ENCODE measurements at regions not wholly inside any gene's neighbourhood (a gene's known extent, or its start where the extent isn't known, plus 50 kb on each side); places are given as distances from the start of the nearest gene placed in this dataset.

DNA sequence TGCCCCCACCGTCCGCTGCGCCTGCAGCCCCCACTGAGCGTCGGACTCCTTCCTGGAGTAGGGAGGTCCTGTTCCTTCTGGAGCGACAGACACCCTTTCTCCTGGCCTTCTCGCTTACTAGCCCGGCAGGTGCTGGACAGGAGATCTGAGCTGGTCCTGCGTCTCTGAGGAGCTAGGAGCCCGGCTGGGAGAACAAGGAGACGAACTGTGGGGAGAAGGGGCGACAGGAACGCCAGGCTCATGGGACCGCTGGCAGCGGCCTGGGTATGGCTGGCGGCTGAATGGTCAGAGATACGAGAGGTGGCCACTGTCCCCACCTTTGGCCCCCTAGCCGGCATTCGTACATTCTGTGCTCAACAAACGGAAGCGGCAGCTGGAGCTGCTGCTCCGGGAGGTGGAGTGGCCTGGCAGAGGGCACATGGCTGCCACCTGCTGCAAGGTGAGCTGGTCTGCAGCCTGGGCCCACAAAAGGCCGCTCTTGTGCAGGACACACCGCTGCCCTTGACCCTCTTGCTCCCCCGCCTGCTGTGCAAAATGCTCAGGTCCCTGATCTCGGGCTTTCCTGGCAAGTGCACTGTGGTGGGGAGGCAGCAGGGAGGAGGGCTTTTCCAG, 2066.7 kb downstream of the TP53TG3F start:
- intact Hi-C loops (cut with micrococcal nuclease) = no loop called here
- Histone ChIP-seq H3K9me3 (ENCODE audit: control insufficient read depth in 1 of 2, insufficient read depth in 1 of 2, low read depth in 1 of 2, low read length in 2 of 2) (peaks cover 0 to 5% of the 10 kb centered on the region in 2 experiments; a peak in 2 of 4 replicates), H2AFZ (ENCODE audit: low read depth, low read length, poor library complexity, severe bottlenecking) (no peak overlapping the region), H3K27me3 (ENCODE audit: insufficient read depth, low read length) (no peaks in the 10 kb centered on the region), H3K79me2 (ENCODE audit: insufficient read depth, low read length) (no peaks in the 10 kb centered on the region), H3K36me3 (ENCODE audit: control insufficient read depth in 1 of 2, insufficient read depth in 2 of 2, low read length in 2 of 2) (no peaks in the 10 kb centered on the region), H3K4me1 (ENCODE audit: control insufficient read depth in 1 of 2, insufficient read depth in 2 of 2, low read length in 2 of 2) (no peaks in the 10 kb centered on the region), H4K20me1 (ENCODE audit: insufficient read depth) (no peaks in the 10 kb centered on the region), H3K9ac (ENCODE audit: low read length) (no peak overlapping the region), H3K4me3 (replicated peaks in 1 of 2; ENCODE audit: low read depth in 1 of 2, low read length in 2 of 2) (no peak overlapping the region), H3K27ac (ENCODE audit: low read depth, low read length) (no peak overlapping the region), H3K9me2 (ENCODE audit: insufficient read depth) (no peaks in the 10 kb centered on the region), H3K4me2 (ENCODE audit: low read length) (no peak overlapping the region)
- no TSS peak for BruUV-seq (replicated peaks)
- TF ChIP-seq FOSL1 (IDR thresholded peaks at IDR 0.05; ENCODE audit: low read depth) (no peak), JUND (IDR thresholded peaks at IDR 0.05) (no peak), SIN3A (IDR thresholded peaks at IDR 0.05; ENCODE audit: low read depth) (no peak), EZH2 (IDR thresholded peaks at IDR 0.05) (no peak), POLR2A (IDR thresholded peaks at IDR 0.05; ENCODE audit: borderline replicate concordance, extremely low read depth, insufficient read depth, insufficient read length) (no peak), ZFX (IDR thresholded peaks at IDR 0.05) (no peak), EGR1 (IDR thresholded peaks at IDR 0.05; ENCODE audit: low read depth) (no peak)
- TF ChIP-seq, protein P1, sequence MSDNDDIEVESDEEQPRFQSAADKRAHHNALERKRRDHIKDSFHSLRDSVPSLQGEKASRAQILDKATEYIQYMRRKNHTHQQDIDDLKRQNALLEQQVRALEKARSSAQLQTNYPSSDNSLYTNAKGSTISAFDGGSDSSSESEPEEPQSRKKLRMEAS (IDR thresholded peaks at IDR 0.05) = no peak
- TF ChIP-seq, protein P2, sequence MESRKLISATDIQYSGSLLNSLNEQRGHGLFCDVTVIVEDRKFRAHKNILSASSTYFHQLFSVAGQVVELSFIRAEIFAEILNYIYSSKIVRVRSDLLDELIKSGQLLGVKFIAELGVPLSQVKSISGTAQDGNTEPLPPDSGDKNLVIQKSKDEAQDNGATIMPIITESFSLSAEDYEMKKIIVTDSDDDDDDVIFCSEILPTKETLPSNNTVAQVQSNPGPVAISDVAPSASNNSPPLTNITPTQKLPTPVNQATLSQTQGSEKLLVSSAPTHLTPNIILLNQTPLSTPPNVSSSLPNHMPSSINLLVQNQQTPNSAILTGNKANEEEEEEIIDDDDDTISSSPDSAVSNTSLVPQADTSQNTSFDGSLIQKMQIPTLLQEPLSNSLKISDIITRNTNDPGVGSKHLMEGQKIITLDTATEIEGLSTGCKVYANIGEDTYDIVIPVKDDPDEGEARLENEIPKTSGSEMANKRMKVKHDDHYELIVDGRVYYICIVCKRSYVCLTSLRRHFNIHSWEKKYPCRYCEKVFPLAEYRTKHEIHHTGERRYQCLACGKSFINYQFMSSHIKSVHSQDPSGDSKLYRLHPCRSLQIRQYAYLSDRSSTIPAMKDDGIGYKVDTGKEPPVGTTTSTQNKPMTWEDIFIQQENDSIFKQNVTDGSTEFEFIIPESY (IDR thresholded peaks at IDR 0.05; ENCODE audit: extremely low read depth, insufficient replicate concordance, low read length) = no peak
- TF ChIP-seq, protein P3, sequence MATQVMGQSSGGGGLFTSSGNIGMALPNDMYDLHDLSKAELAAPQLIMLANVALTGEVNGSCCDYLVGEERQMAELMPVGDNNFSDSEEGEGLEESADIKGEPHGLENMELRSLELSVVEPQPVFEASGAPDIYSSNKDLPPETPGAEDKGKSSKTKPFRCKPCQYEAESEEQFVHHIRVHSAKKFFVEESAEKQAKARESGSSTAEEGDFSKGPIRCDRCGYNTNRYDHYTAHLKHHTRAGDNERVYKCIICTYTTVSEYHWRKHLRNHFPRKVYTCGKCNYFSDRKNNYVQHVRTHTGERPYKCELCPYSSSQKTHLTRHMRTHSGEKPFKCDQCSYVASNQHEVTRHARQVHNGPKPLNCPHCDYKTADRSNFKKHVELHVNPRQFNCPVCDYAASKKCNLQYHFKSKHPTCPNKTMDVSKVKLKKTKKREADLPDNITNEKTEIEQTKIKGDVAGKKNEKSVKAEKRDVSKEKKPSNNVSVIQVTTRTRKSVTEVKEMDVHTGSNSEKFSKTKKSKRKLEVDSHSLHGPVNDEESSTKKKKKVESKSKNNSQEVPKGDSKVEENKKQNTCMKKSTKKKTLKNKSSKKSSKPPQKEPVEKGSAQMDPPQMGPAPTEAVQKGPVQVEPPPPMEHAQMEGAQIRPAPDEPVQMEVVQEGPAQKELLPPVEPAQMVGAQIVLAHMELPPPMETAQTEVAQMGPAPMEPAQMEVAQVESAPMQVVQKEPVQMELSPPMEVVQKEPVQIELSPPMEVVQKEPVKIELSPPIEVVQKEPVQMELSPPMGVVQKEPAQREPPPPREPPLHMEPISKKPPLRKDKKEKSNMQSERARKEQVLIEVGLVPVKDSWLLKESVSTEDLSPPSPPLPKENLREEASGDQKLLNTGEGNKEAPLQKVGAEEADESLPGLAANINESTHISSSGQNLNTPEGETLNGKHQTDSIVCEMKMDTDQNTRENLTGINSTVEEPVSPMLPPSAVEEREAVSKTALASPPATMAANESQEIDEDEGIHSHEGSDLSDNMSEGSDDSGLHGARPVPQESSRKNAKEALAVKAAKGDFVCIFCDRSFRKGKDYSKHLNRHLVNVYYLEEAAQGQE (IDR thresholded peaks at IDR 0.05; ENCODE audit: low read depth) = no peak
- ChIA-PET CTCF (no interaction called here), RAD21 (ENCODE audit: low non-redundant PET in 1 of 2, low total read pairs in 2 of 2, uncharacterized antibody in 2 of 2, unreplicated experiment in 2 of 2) (no interaction called here), POLR2A (no interaction called here)
- no peak for DNase-seq (ENCODE audit: low read depth, low spot score)
- ATAC-seq = no peak

All from HCT116 (cell line).